PFSK-1 (cell line): ENCODE measurements at regions not wholly inside any gene's neighbourhood (a gene's known extent, or its start where the extent isn't known, plus 50 kb on each side); places are given as distances from the start of the nearest gene placed in this dataset.

Experiments used
- POLR2AphosphoS5 ChIP-seq: IDR thresholded peaks from 2 replicates; pipeline ENCODE4 v1.6.1; 2012; ENCODE audit warnings: low read depth, mild to moderate bottlenecking, control low read depth, low read length, moderate library complexity
- SIN3A ChIP-seq: IDR thresholded peaks from 2 replicates; pipeline ENCODE4 v1.6.1; 2012; ENCODE audit warnings: mild to moderate bottlenecking, low read length, moderate library complexity, borderline replicate concordance; ENCODE audit not compliant: insufficient read depth
- TAF1 ChIP-seq: IDR thresholded peaks from 2 replicates; pipeline ENCODE4 v1.6.1; 2012; ENCODE audit warnings: low read length, control low read depth, borderline replicate concordance; ENCODE audit not compliant: insufficient read depth
- TF ChIP-seq, protein P1 (sequence below), 2 experiments: IDR thresholded peaks; 2 replicates each; pipeline versions ENCODE4 v1.6.1 to v1.8.0; 2011 to 2012; ENCODE audit warnings: low read depth in 2 of 2, low read length in 2 of 2, control low read depth in 1 of 2, inconsistent platforms in 1 of 2, mild to moderate bottlenecking in 1 of 2, moderate library complexity in 1 of 2; ENCODE audit not compliant: insufficient read depth in 1 of 2

DNA sequence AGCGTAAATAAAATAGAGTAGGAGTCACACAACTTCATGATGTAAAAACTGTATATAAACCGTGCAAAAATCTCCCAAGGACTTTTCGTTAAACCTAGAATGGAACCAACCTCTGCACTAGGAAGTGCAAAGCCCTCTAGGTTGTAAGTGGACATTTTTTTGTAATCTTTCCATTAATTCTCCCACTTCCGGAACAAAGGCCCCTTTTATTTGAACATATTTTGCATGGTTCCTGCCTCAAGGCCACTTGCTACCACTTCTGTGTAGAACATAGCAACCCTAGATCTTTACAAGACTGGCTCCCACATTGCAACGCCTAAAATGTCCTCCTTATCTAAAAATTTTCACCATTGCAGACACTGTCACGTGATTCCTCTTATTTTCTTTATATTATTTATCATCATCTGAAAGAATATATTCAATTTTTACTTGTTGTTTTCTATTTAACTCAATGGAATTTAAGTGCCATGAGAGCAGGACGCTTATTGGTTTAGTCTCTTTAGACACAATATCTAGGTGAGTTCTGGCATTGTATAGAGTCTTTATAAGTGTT, 249.6 kb upstream of the TMEFF2 start:
- TF ChIP-seq POLR2AphosphoS5 (no peak), TAF1 (no peak), SIN3A (no peak)
- TF ChIP-seq, protein P1, sequence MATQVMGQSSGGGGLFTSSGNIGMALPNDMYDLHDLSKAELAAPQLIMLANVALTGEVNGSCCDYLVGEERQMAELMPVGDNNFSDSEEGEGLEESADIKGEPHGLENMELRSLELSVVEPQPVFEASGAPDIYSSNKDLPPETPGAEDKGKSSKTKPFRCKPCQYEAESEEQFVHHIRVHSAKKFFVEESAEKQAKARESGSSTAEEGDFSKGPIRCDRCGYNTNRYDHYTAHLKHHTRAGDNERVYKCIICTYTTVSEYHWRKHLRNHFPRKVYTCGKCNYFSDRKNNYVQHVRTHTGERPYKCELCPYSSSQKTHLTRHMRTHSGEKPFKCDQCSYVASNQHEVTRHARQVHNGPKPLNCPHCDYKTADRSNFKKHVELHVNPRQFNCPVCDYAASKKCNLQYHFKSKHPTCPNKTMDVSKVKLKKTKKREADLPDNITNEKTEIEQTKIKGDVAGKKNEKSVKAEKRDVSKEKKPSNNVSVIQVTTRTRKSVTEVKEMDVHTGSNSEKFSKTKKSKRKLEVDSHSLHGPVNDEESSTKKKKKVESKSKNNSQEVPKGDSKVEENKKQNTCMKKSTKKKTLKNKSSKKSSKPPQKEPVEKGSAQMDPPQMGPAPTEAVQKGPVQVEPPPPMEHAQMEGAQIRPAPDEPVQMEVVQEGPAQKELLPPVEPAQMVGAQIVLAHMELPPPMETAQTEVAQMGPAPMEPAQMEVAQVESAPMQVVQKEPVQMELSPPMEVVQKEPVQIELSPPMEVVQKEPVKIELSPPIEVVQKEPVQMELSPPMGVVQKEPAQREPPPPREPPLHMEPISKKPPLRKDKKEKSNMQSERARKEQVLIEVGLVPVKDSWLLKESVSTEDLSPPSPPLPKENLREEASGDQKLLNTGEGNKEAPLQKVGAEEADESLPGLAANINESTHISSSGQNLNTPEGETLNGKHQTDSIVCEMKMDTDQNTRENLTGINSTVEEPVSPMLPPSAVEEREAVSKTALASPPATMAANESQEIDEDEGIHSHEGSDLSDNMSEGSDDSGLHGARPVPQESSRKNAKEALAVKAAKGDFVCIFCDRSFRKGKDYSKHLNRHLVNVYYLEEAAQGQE (IDR thresholded peaks at IDR 0.05; ENCODE audit: insufficient read depth in 1 of 2, low read depth in 2 of 2, low read length in 2 of 2) = no peak
